Fibroblast of gingiva (primary cell): ENCODE measurements at regions not wholly inside any gene's neighbourhood (a gene's known extent, or its start where the extent isn't known, plus 50 kb on each side); places are given as distances from the start of the nearest gene placed in this dataset.

Experiments used
- DNase-seq: peaks from one replicate; pipeline ENCODE4 v3.0.0-alpha.2; 2011; ENCODE audit warnings: low read depth

GRCh38 chr19:31946491-31946890 lies 398.9 kb upstream of the ZNF507 start:
- no peak for DNase-seq

GRCh38 chr19:31947436-31948115 lies 397.8 kb upstream of the ZNF507 start:
- DNase-seq = no peak

DNA sequence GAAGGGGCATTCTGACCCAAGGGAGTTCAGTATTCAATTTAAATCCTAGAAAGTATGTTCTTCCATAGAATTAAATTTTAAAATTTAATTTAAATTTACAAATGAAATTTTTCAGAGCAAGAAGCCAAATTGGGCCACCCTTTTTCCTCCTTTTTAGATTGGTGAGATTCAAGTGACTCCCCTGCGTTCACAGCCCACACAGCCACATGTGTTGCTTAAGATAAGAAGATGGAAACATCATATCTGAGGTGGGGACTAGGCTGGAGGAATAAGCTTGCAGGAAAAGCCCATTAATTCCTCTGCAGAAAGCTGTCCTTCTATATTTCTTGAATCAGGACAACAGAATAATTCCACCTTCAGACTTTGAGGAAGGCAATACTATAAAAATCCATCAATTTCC lies 392.7 kb upstream of the ZNF507 start:
- DNase-seq = no peak

DNA sequence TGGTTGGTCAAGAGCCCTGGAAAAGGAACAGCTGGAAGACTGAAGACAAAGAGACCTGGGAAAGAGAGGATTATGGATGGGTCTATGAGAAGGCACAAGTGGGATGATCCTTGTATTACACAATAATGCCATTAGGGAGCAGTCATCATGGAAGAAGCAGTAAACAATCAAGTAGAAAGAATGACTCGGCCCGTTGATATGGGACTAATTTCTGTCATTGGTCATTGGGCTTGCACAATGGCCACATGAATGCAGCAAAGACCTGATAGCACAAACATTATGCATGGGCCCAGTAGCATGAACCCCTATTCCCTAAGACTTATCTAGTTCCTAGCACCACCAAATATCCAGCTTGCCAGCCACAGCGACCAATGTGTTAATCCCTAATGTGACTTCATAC lies 390.3 kb upstream of the ZNF507 start:
- DNase-seq = no peak

DNA sequence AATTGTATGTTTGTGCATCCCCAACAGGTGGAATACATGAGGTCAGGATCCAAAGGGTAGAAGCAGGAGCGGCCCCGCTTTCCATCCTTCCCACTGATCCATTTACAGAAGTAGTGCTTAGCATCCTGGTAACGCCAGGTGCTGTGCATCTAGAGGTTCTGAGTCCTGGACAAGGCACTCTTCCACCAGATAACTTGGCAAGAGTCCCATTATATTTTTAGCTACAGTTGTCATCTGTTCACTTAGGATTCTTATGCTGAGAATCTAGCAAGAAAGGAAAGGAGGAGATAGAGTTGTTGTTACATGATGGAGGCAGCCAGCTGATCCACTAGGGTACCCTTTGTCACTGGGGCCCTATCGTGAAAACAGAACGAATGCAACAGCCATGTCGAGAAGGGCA lies 389.5 kb upstream of the ZNF507 start:
- no peak for DNase-seq

DNA sequence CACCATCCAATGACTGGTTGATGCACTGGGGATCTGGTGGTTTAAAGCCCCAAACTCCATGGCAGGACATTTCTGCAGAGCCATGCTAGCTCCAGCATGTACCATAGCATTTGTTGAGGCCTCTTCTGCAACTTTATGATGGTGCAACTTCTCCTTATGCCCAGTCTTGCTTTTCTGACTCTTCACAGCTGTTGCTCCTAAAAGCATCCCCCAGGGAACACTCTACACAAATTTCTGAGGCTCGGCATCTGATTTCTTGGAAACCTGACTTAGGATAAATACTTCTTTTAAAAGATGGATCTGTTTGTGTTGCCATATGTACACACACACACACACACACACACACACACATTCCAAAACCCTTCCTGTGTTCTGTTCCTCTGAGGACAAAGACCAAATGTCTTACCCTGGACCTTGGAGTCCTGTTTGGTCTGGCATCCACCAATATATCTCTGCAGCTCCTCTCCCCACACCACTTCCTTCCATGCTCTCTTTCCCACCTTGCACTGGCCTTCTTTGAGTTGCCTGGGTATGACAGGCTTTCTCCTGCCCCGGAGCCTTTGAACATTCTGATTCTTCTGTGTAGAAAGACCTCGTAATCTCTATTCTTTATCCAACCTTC lies 388.5 kb upstream of the ZNF507 start:
- DNase-seq = no peak

GRCh38 chr19:31957711-31958110 lies 387.7 kb upstream of the ZNF507 start:
- DNase-seq = no peak

DNA sequence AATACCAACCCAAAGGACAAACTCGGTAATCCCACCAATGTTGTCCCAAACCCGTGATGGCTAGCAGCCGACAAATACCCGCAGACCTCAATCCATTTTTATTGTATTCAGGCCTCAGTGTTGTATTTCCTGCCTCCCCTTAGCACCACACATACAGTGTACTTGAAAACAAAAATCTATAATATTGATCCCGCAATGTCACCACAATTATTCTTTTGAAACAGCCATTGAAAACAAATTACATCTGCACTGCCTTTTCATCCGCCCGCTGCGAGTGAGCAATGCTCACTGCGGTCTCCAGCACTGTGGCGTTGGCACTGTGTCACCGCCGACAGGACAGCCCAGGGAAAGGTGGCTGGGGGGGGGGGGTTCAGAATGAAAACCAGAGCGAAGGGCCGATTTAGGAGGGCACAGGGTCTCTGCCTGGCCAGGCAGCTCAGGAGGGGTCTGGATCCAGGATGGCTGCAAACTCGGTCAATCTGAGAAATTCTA lies 385.8 kb upstream of the ZNF507 start:
- DNase-seq = no peak

DNA sequence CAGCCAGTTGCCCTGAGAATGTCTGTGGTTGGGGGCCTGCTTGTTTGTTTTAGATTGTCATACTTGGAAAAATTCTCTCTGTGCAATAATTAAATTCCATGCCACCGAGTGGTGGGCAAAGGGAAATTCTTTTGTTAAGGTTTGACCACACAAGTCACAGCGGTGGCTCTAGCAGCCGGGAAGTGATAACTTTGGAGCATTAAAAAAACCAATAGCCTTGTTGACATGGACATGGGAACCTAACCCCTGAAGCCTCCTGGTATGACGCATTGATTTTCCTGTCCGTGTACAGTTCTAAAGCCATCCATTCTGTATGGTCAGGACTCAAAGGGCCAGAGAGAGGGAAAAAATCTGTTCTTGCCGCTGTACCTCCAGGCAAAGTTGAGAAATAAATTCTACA lies 384.9 kb upstream of the ZNF507 start:
- no peak for DNase-seq

DNA sequence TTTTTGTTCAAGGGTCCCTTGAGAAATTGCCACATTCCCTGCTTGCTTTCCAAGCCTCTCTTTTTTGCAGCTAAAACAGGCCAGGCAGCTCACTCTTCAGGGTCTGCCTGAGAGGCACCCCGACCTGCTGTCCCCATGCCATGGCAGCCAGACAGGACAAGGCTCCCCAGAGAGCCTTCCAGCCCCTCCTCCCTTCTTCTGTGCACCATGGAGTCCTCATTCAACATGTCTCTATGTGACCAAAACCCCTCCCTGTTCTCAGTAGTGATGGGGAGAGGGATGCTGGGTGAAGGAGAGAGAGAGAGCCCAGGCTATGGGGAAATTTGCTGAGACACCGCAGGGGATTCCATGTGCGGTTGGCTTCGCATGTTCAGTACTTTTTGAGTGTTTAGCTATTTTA lies 384.2 kb upstream of the ZNF507 start:
- DNase-seq = no peak

DNA sequence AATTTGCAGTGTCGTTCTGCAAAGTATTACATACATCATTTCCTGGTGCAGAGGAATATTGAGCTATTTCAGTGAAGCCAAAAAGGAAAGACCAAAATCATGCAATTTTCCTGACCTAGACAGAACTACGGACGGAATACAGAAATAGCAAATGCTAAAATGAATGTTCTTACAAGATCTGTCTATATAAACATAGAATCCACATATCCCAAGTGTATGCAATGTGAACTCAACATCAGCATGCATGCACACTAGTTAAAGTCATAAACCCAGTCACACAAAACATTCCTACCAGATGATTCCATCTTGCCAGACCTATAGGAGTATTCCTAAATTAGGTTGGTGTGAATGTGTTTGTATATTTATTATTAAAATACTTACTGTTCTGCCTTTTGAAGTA lies 383.7 kb upstream of the ZNF507 start:
- DNase-seq = no peak

GRCh38 chr19:31962561-31962996 lies 382.8 kb upstream of the ZNF507 start:
- no peak for DNase-seq

DNA sequence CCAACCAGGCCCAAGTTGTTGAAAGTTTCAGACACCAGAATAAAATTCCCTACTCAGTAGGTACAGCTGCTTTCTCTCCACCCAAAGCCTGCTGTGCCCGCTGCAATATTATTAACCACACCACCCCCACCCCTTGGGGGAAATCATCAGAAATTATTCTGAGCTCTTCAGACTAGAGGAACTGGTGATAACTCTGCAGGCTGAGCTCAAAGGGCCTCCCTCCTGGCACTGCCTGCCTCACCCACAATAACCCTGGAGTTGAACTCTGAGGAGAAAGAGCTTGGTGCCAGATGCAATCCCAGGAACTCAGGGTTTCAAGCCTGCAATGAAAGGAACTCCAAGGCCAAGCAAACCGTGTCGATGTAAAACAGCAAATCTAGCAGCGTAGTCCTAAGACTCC lies 381.7 kb upstream of the ZNF507 start:
- no peak for DNase-seq

GRCh38 chr19:31969016-31969415 lies 376.4 kb upstream of the ZNF507 start:
- DNase-seq = no peak

DNA sequence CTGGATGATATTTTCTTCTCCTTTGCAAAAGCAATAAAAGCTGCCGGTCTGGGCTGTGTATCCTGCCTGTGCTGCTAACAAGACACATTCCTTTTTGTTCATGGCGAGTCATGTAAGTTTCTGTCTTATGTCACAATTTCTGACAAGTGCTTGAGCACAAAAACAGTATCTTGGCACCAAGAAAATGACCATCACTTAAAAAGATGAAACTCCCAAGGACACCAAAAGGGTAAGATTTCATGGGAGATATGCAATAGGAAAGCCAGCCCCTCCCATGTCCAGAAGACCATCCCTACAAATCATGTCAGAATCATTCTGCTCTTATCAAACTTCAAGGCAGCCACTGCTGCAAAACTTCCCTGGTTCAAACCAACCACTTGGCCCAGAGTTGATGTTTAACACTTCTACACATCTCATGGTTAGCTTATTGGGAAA lies 375.4 kb upstream of the ZNF507 start:
- no peak for DNase-seq

DNA sequence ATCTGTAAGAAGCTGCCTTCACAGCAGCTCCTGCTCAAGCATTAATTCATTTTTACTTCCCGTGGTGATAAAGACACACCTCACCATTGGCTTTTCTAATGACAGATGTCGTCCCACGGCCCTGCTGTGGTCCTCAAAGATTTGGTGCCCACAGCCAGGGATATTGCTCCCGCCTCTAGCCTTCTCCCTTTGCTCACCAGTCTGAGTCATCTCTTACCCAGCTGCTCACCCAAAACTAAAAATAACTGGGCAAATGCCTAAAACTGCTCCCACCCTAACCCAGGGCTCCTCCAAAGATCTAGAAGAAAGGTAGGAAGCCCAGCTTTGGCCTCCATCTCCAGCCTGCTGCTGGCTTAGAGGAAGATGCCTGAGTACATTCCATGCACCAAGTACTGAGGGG lies 371.1 kb upstream of the ZNF507 start:
- DNase-seq = no peak

- no peak for DNase-seq
These were observed 370.5 kb upstream of the ZNF507 start for GRCh38 chr19:31974941-31975340.

GRCh38 chr19:31975461-31975860 lies 369.9 kb upstream of the ZNF507 start:
- DNase-seq = no peak

DNA sequence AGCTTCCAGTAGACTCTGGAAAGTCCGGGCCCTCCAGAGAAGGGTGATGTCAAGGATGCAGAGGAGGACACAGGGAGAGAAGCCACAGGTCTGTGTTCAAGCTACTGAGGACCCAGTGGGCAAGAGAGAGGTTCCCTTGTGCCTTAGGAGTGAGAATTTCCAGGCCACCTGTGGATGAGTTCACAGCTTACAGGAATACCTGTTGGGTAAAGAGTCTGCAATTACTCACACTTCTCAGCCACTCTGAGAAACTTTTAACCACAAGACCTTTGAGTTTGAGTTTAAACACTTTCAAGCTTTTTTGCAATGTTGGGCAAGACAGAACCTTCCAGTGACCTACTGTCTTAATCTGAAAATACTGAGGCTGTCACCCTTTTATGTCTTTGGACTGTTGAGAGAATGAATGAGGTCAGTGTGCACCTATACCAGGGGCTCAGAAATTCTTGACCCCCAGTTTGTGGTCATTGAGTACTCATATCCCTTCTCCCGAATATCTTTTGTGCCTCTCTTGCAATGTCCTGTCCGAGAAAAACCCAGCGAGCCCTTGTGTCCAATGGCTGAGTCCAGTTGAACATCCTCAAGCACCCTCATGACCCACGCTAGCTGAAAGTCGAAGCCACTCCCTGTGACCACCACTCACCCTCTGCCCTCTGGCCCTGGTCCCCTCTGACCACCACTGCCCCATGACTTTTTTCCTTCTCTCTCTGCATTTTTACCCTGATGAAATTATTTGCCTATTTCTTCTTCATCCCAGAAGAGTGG lies 368.5 kb upstream of the ZNF507 start:
- no peak for DNase-seq

- DNase-seq = no peak
These were observed 366.0 kb upstream of the ZNF507 start for GRCh38 chr19:31979362-31979761.

DNA sequence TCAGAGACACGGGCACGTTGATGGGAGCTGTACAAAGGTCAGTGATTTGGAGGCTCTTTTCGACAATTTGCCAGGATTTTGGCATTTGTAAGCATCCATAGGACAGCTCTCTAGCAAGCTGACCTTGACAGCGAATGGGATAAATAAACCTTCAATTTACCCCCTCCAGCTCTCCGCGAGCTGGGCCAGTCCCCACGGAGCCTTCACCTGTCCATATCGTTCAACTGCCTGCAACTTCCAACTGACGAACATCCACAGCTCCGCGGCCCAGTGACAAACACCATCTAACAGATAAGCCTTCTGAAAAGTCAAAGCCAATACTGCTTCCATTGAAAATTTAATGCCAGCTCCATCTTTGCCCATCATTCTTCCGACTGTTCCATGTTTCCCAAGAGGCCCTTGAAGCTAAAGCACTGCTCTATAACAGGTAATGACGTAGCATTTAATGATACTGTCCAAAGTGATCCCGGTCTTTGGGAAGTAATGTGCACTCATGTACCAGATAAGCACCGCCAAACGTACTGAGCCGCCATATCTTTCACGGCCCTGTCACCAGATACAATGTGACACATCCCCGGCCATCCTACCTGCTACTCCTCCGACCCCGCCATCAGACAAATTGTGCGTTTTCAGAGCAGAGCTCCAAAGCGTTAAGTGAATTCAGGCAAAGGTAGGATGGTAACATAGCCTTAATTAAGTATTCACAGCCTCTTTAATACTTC lies 365.3 kb upstream of the ZNF507 start:
- DNase-seq = no peak

- no peak for DNase-seq
These were observed 364.6 kb upstream of the ZNF507 start for GRCh38 chr19:31980796-31981195.
